ENCODE measurements at regions not wholly inside any gene's neighbourhood (a gene's known extent, or its start where the extent isn't known, plus 50 kb on each side); places are given as distances from the start of the nearest gene placed in this dataset.
A peak's percentile ranks its signal among the peaks of the same experiment; 100 is the strongest.

- CTCF ChIA-PET (ENCODE audit: low intra/inter-chr PET ratio), result no interaction called here
- POLR2A ChIA-PET, result no interaction called here
- DNase-seq (ENCODE audit: extremely low read depth in 1 of 4, low spot score in 3 of 4), result peak in 2 of 4 experiments; percentile 1 to 2
- Histone ChIP-seq H3K9me1 (ENCODE audit: control insufficient read depth, insufficient read depth, low read length) (no peaks in the 10 kb centered on the region), H3K4me3 (no peak overlapping the region), H3K4me2 (ENCODE audit: insufficient read depth, low read length) (no peak overlapping the region), H2AFZ (ENCODE audit: low read depth, low read length) (no peak overlapping the region), H3K9ac (ENCODE audit: insufficient read depth in 1 of 2, low read depth in 2 of 2, low read length in 2 of 2) (no peak overlapping the region), H3K4me1 (replicated peaks in 1 of 2; ENCODE audit: control insufficient read depth in 2 of 2, insufficient read depth in 2 of 2, low read length in 2 of 2) (no peaks in the 10 kb centered on the region), H3K79me2 (ENCODE audit: control insufficient read depth, insufficient read depth, low read length) (no peaks in the 10 kb centered on the region), H3K27ac (ENCODE audit: extremely low read depth, low read depth, low read length) (no peak overlapping the region), H3K9me3 (replicated peaks; ENCODE audit: control insufficient read depth, insufficient read depth, low read depth, low read length) (no peaks in the 10 kb centered on the region; the same call in 1 of the 2 replicates), H3K27me3 (ENCODE audit: control insufficient read depth in 2 of 2, insufficient read depth in 2 of 2, low read length in 2 of 2) (no peaks in the 10 kb centered on the region), H4K20me1 (replicated peaks; ENCODE audit: control insufficient read depth, insufficient read depth, low read length) (no peaks in the 10 kb centered on the region), H3K36me3 (ENCODE audit: control insufficient read depth, insufficient read depth, low read length) (no peaks in the 10 kb centered on the region)
- in situ Hi-C loops (cut with MboI), result loop anchor here (10.0 to 25.0 kb wide), 2 partner anchors 56 to 504 kb away; no protein-coding TSS in a partner anchor
- no peak for FAIRE-seq
- 38% methylated on average over 22 of the region's 51 CpGs for WGBS (ENCODE audit: insufficient coverage, low coverage, missing lambda C conversion rate)
- no TSS peak for BruUV-seq (replicated peaks)
- ATAC-seq, result no peak
- TF ChIP-seq MLX (CRISPR knock-in tag; conservative IDR thresholded peaks at IDR 0.05) (no peak), RUNX1 (IDR thresholded peaks at IDR 0.05; ENCODE audit: low read depth) (no peak), BRD4 (IDR thresholded peaks at IDR 0.05) (no peak), POLR3G (IDR thresholded peaks at IDR 0.05; ENCODE audit: extremely low read depth, insufficient read length, insufficient replicate concordance) (no peak), ZNF280B (CRISPR knock-in tag; IDR thresholded peaks at IDR 0.05) (no peak), SMAD1 (IDR thresholded peaks at IDR 0.05; ENCODE audit: low read depth, low read length, partially characterized antibody) (no peak), FUS (optimal IDR thresholded peaks at IDR 0.05; ENCODE audit: low read depth, low read length) (no peak), RBM17 (IDR thresholded peaks at IDR 0.05; ENCODE audit: borderline replicate concordance, low read depth, low read length) (no peak), HNRNPH1 (optimal IDR thresholded peaks at IDR 0.05; ENCODE audit: low read depth, low read length) (no peak), RBFOX2 (IDR thresholded peaks at IDR 0.05; ENCODE audit: low read depth, low read length) (no peak), ZNF347 (CRISPR knock-in tag; IDR thresholded peaks at IDR 0.05; ENCODE audit: low read depth) (no peak), TSHZ1 (CRISPR knock-in tag; IDR thresholded peaks at IDR 0.05) (no peak), GTF2F1 (IDR thresholded peaks at IDR 0.05; ENCODE audit: low read depth, low read length) (no peak), MNT (conservative IDR thresholded peaks at IDR 0.05) (no peak)
- intact Hi-C loops (cut with micrococcal nuclease), result no loop called here
These were observed 1516.4 kb upstream of the DEFB115 start for GRCh38 chr20:29740951-29741593.
